ENCODE measurements at regions not wholly inside any gene's neighbourhood (a gene's known extent, or its start where the extent isn't known, plus 50 kb on each side); places are given as distances from the start of the nearest gene placed in this dataset.

- H3K4me2 ChIP-seq = no peak overlapping the region
- no peaks in the 10 kb centered on the region for H3K36me3 Mint-ChIP-seq (ENCODE audit: low read depth)
- no peak overlapping the region for H2AFZ ChIP-seq
- H4K20me1 ChIP-seq (replicated peaks; ENCODE audit: insufficient read depth) = no peaks in the 10 kb centered on the region
- no peaks in the 10 kb centered on the region for H3K4me1 ChIP-seq (ENCODE audit: insufficient read depth)
- no peaks in the 10 kb centered on the region for H3K79me2 ChIP-seq (replicated peaks; ENCODE audit: insufficient read depth)
- ATAC-seq (no peak), DNase-seq (ENCODE audit: low spot score) (no peak)
- no peak overlapping the region for H3K27ac ChIP-seq (ENCODE audit: low read depth)
- no peaks in the 10 kb centered on the region for H3K36me3 ChIP-seq (ENCODE audit: insufficient read depth)
- H3K4me3 Mint-ChIP-seq = no peak overlapping the region
- no peak overlapping the region for H3K27ac Mint-ChIP-seq
- no peaks in the 10 kb centered on the region for H3K27me3 Mint-ChIP-seq (ENCODE audit: insufficient read depth, low read depth, poor library complexity)
- no peaks in the 10 kb centered on the region for H3F3A ChIP-seq (replicated peaks; ENCODE audit: low read depth)
- H3K27me3 ChIP-seq (ENCODE audit: insufficient read depth) = no peaks in the 10 kb centered on the region
- peaks cover 4% of the 10 kb centered on the region; the same call in 1 of the 3 replicates for H3K9me3 Mint-ChIP-seq
- H3K4me3 ChIP-seq = no peak overlapping the region
- TF ChIP-seq ZNF331 (CRISPR knock-in tag; IDR thresholded peaks at IDR 0.05; ENCODE audit: low read depth) = no peak
- no peak for TF ChIP-seq ZNF114 (CRISPR knock-in tag; IDR thresholded peaks at IDR 0.05)
- TF ChIP-seq, protein P1, sequence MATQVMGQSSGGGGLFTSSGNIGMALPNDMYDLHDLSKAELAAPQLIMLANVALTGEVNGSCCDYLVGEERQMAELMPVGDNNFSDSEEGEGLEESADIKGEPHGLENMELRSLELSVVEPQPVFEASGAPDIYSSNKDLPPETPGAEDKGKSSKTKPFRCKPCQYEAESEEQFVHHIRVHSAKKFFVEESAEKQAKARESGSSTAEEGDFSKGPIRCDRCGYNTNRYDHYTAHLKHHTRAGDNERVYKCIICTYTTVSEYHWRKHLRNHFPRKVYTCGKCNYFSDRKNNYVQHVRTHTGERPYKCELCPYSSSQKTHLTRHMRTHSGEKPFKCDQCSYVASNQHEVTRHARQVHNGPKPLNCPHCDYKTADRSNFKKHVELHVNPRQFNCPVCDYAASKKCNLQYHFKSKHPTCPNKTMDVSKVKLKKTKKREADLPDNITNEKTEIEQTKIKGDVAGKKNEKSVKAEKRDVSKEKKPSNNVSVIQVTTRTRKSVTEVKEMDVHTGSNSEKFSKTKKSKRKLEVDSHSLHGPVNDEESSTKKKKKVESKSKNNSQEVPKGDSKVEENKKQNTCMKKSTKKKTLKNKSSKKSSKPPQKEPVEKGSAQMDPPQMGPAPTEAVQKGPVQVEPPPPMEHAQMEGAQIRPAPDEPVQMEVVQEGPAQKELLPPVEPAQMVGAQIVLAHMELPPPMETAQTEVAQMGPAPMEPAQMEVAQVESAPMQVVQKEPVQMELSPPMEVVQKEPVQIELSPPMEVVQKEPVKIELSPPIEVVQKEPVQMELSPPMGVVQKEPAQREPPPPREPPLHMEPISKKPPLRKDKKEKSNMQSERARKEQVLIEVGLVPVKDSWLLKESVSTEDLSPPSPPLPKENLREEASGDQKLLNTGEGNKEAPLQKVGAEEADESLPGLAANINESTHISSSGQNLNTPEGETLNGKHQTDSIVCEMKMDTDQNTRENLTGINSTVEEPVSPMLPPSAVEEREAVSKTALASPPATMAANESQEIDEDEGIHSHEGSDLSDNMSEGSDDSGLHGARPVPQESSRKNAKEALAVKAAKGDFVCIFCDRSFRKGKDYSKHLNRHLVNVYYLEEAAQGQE (IDR thresholded peaks at IDR 0.05; ENCODE audit: unreplicated experiment) = no peak
- TF ChIP-seq POLR2AphosphoS5 (IDR thresholded peaks at IDR 0.05; ENCODE audit: low read depth) = no peak
- TF ChIP-seq, protein P2, sequence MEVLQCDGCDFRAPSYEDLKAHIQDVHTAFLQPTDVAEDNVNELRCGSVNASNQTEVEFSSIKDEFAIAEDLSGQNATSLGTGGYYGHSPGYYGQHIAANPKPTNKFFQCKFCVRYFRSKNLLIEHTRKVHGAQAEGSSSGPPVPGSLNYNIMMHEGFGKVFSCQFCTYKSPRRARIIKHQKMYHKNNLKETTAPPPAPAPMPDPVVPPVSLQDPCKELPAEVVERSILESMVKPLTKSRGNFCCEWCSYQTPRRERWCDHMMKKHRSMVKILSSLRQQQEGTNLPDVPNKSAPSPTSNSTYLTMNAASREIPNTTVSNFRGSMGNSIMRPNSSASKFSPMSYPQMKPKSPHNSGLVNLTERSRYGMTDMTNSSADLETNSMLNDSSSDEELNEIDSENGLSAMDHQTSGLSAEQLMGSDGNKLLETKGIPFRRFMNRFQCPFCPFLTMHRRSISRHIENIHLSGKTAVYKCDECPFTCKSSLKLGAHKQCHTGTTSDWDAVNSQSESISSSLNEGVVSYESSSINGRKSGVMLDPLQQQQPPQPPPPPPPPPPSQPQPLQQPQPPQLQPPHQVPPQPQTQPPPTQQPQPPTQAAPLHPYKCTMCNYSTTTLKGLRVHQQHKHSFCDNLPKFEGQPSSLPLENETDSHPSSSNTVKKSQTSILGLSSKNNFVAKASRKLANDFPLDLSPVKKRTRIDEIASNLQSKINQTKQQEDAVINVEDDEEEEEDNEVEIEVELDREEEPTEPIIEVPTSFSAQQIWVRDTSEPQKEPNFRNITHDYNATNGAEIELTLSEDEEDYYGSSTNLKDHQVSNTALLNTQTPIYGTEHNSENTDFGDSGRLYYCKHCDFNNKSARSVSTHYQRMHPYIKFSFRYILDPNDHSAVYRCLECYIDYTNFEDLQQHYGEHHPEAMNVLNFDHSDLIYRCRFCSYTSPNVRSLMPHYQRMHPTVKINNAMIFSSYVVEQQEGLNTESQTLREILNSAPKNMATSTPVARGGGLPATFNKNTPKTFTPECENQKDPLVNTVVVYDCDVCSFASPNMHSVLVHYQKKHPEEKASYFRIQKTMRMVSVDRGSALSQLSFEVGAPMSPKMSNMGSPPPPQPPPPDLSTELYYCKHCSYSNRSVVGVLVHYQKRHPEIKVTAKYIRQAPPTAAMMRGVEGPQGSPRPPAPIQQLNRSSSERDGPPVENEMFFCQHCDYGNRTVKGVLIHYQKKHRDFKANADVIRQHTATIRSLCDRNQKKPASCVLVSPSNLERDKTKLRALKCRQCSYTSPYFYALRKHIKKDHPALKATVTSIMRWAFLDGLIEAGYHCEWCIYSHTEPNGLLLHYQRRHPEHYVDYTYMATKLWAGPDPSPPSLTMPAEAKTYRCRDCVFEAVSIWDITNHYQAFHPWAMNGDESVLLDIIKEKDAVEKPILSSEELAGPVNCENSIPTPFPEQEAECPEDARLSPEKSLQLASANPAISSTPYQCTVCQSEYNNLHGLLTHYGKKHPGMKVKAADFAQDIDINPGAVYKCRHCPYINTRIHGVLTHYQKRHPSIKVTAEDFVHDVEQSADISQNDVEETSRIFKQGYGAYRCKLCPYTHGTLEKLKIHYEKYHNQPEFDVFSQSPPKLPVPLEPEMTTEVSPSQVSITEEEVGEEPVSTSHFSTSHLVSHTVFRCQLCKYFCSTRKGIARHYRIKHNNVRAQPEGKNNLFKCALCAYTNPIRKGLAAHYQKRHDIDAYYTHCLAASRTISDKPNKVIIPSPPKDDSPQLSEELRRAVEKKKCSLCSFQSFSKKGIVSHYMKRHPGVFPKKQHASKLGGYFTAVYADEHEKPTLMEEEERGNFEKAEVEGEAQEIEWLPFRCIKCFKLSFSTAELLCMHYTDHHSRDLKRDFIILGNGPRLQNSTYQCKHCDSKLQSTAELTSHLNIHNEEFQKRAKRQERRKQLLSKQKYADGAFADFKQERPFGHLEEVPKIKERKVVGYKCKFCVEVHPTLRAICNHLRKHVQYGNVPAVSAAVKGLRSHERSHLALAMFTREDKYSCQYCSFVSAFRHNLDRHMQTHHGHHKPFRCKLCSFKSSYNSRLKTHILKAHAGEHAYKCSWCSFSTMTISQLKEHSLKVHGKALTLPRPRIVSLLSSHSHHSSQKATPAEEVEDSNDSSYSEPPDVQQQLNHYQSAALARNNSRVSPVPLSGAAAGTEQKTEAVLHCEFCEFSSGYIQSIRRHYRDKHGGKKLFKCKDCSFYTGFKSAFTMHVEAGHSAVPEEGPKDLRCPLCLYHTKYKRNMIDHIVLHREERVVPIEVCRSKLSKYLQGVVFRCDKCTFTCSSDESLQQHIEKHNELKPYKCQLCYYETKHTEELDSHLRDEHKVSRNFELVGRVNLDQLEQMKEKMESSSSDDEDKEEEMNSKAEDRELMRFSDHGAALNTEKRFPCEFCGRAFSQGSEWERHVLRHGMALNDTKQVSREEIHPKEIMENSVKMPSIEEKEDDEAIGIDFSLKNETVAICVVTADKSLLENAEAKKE (CRISPR knock-in tag; IDR thresholded peaks at IDR 0.05) = no peak
- TF ChIP-seq CREB1 (CRISPR knock-in tag; IDR thresholded peaks at IDR 0.05; ENCODE audit: low read depth) = no peak
- TF ChIP-seq JUNB (IDR thresholded peaks at IDR 0.05; ENCODE audit: unreplicated experiment) = no peak
- no peak for TF ChIP-seq CTCF (conservative IDR thresholded peaks at IDR 0.05; ENCODE audit: low read depth in 2 of 2)
- no peak for TF ChIP-seq STAT1 (IDR thresholded peaks at IDR 0.05; ENCODE audit: unreplicated experiment)
- TF ChIP-seq, protein P3, sequence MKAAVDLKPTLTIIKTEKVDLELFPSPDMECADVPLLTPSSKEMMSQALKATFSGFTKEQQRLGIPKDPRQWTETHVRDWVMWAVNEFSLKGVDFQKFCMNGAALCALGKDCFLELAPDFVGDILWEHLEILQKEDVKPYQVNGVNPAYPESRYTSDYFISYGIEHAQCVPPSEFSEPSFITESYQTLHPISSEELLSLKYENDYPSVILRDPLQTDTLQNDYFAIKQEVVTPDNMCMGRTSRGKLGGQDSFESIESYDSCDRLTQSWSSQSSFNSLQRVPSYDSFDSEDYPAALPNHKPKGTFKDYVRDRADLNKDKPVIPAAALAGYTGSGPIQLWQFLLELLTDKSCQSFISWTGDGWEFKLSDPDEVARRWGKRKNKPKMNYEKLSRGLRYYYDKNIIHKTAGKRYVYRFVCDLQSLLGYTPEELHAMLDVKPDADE (IDR thresholded peaks at IDR 0.05) = no peak
- no peak for TF ChIP-seq EZH2phosphoT487 (IDR thresholded peaks at IDR 0.05; ENCODE audit: unreplicated experiment)
- no peak for TF ChIP-seq EZH2 (IDR thresholded peaks at IDR 0.05; ENCODE audit: low read depth, unreplicated experiment)
- TF ChIP-seq NANOG (IDR thresholded peaks at IDR 0.05; ENCODE audit: borderline replicate concordance) = no peak
- peaks cover 4% of the 10 kb centered on the region; the same call in 1 of the 2 replicates for H3K9me2 ChIP-seq (ENCODE audit: insufficient read depth)
- no peaks in the 10 kb centered on the region for H3K4me1 Mint-ChIP-seq
Observed at GRCh38 chr4:101708293-101709039, 82.1 kb upstream of the BANK1 start.

All from GM23338 (cell line).